ENCODE measurements at regions not wholly inside any gene's neighbourhood (a gene's known extent, or its start where the extent isn't known, plus 50 kb on each side); places are given as distances from the start of the nearest gene placed in this dataset.

DNA sequence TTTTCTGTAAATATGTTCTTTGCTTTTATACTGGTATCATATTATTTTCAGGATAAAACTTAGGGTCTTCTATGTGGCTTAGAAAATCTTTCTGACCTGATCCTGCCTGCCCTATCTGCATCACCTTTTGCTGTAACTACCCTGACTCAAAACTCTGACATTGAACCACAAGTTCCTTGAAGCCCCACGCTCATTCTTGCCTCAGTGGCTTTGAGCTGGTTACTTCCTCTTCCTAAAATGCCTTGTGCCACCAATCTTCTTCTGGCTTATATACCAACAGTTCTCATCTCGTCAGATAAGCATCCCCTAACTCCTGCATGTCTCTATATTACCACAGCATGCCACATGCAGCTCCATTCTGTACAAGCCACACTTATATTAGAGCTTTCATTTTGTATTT lies 84.5 kb upstream of the LRRC7 start:
- Histone ChIP-seq H3K9me3 (ENCODE audit: control insufficient read depth in 4 of 4, insufficient read depth in 3 of 4, low read length in 3 of 4) (no peaks in the 10 kb centered on the region), H3K27ac (ENCODE audit: low read depth in 1 of 2, low read length in 1 of 2) (no peak overlapping the region), H3K27me3 (ENCODE audit: control insufficient read depth in 3 of 3, insufficient read depth in 3 of 3, low read length in 2 of 3) (no peaks in the 10 kb centered on the region), H3K9ac (ENCODE audit: insufficient read depth in 1 of 2, low read length in 2 of 2) (no peak overlapping the region), H3K4me1 (ENCODE audit: control insufficient read depth in 5 of 5, insufficient read depth in 5 of 5, low read length in 5 of 5) (no peaks in the 10 kb centered on the region), H3K4me3 (no peak overlapping the region), H3K36me3 (ENCODE audit: control insufficient read depth in 4 of 4, insufficient read depth in 4 of 4, low read length in 4 of 4) (no peaks in the 10 kb centered on the region)
- WGBS, 2 donors = 33 to 55% methylated on average over 2 of the region's 2 CpGs
- TF ChIP-seq, protein P1, sequence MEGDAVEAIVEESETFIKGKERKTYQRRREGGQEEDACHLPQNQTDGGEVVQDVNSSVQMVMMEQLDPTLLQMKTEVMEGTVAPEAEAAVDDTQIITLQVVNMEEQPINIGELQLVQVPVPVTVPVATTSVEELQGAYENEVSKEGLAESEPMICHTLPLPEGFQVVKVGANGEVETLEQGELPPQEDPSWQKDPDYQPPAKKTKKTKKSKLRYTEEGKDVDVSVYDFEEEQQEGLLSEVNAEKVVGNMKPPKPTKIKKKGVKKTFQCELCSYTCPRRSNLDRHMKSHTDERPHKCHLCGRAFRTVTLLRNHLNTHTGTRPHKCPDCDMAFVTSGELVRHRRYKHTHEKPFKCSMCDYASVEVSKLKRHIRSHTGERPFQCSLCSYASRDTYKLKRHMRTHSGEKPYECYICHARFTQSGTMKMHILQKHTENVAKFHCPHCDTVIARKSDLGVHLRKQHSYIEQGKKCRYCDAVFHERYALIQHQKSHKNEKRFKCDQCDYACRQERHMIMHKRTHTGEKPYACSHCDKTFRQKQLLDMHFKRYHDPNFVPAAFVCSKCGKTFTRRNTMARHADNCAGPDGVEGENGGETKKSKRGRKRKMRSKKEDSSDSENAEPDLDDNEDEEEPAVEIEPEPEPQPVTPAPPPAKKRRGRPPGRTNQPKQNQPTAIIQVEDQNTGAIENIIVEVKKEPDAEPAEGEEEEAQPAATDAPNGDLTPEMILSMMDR (IDR thresholded peaks at IDR 0.05; ENCODE audit: control extremely low read depth, extremely low read depth) = no peak
- DNase-seq = no peak
- no peak for ATAC-seq (ENCODE audit: insufficient read depth, low FRiP score)

DNA sequence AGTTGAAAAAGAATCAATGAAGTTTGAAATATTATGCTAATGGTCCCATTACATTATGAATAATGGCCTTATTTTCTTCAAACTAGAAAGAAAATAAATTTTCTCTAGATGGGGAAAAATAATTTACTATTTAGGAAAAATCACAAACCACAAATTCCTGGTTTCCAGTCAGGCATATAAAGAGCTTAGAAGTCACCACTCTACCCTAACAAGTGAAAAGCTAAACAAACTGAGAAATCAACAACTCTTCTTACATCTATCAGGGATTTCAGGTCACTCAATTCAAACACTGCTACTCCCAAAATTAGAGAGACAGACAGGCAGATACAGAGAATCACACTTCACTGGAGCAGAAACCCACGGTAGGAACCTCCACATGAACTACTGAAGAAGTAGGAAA lies 82.1 kb upstream of the LRRC7 start:
- Histone ChIP-seq H3K4me3 (no peak overlapping the region), H3K9me3 (ENCODE audit: control insufficient read depth in 4 of 4, insufficient read depth in 3 of 4, low read length in 3 of 4) (no peaks in the 10 kb centered on the region), H3K9ac (ENCODE audit: insufficient read depth in 1 of 2, low read length in 2 of 2) (no peak overlapping the region), H3K27me3 (ENCODE audit: control insufficient read depth in 3 of 3, insufficient read depth in 3 of 3, low read length in 2 of 3) (no peaks in the 10 kb centered on the region), H3K4me1 (ENCODE audit: control insufficient read depth in 5 of 5, insufficient read depth in 5 of 5, low read length in 5 of 5) (no peaks in the 10 kb centered on the region), H3K27ac (ENCODE audit: low read depth in 1 of 2, low read length in 1 of 2) (no peak overlapping the region), H3K36me3 (ENCODE audit: control insufficient read depth in 4 of 4, insufficient read depth in 4 of 4, low read length in 4 of 4) (no peaks in the 10 kb centered on the region)
- ATAC-seq (ENCODE audit: insufficient read depth, low FRiP score) = no peak
- TF ChIP-seq, protein P1 (IDR thresholded peaks at IDR 0.05; ENCODE audit: control extremely low read depth, extremely low read depth) = no peak
- 81 to 88% methylated on average over 1 of the region's 1 CpG for WGBS, 2 donors
- DNase-seq = no peak

DNA sequence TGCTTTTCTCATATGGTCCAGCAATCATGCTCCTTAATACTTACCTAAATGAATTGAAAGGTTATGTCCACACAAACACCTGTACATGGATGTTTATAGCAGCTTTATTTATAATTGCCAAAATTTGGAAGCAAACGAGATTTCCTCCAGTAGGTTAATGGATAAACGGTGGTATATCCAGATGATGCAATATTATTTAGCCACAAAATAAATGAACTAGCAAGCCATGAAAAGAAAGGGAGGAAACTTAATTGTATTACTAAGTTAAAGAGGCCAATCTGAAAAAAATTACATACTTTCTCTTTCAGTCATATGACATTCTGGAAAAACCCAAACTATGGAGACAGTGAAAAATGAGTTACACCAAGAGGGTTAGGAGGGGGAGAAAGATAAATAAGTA lies 76.3 kb upstream of the LRRC7 start:
- 72 to 80% methylated on average over 2 of the region's 2 CpGs for WGBS, 2 donors
- H3K4me3 ChIP-seq = no peak overlapping the region
- DNase-seq (no peak), ATAC-seq (ENCODE audit: insufficient read depth, low FRiP score) (no peak)
- no peaks in the 10 kb centered on the region for H3K4me1 ChIP-seq (ENCODE audit: control insufficient read depth in 5 of 5, insufficient read depth in 5 of 5, low read length in 5 of 5)
- no peaks in the 10 kb centered on the region for H3K27me3 ChIP-seq (ENCODE audit: control insufficient read depth in 3 of 3, insufficient read depth in 3 of 3, low read length in 2 of 3)
- H3K27ac ChIP-seq (ENCODE audit: low read depth in 1 of 2, low read length in 1 of 2) = no peak overlapping the region
- H3K36me3 ChIP-seq (ENCODE audit: control insufficient read depth in 4 of 4, insufficient read depth in 4 of 4, low read length in 4 of 4) = no peaks in the 10 kb centered on the region
- H3K9me3 ChIP-seq (ENCODE audit: control insufficient read depth in 4 of 4, insufficient read depth in 3 of 4, low read length in 3 of 4) = no peaks in the 10 kb centered on the region
- no peak overlapping the region for H3K9ac ChIP-seq (ENCODE audit: insufficient read depth in 1 of 2, low read length in 2 of 2)
- TF ChIP-seq, protein P1 (IDR thresholded peaks at IDR 0.05; ENCODE audit: control extremely low read depth, extremely low read depth) = no peak

DNA sequence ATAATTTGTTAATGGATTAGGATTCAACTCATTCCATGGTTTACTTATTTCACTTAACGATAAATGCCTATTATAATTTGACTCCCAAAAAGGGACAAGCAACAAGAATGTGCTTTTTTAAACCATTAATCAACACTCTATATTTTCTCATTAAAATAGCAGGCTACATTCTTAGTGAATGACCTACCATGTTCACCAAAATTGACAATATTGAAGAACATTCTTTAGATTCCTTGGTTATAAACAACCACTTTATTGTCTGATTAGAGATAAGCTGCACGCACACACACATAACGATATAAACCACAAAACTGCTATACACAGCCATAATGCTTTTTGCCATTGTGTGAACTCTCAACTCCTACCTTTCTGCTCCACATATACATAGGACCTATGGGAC lies 75.4 kb upstream of the LRRC7 start:
- no peak overlapping the region for H3K27ac ChIP-seq (ENCODE audit: low read depth in 1 of 2, low read length in 1 of 2)
- no peak for DNase-seq
- 77 to 82% methylated on average over 3 of the region's 3 CpGs for WGBS, 2 donors

More for the DNA sequence above, 75.4 kb upstream of the LRRC7 start:
- TF ChIP-seq, protein P1 (IDR thresholded peaks at IDR 0.05; ENCODE audit: control extremely low read depth, extremely low read depth) = no peak
- Histone ChIP-seq H3K36me3 (ENCODE audit: control insufficient read depth in 4 of 4, insufficient read depth in 4 of 4, low read length in 4 of 4) (no peaks in the 10 kb centered on the region), H3K9ac (ENCODE audit: insufficient read depth in 1 of 2, low read length in 2 of 2) (no peak overlapping the region), H3K4me1 (ENCODE audit: control insufficient read depth in 5 of 5, insufficient read depth in 5 of 5, low read length in 5 of 5) (no peaks in the 10 kb centered on the region), H3K27me3 (ENCODE audit: control insufficient read depth in 3 of 3, insufficient read depth in 3 of 3, low read length in 2 of 3) (no peaks in the 10 kb centered on the region), H3K4me3 (no peak overlapping the region), H3K9me3 (ENCODE audit: control insufficient read depth in 4 of 4, insufficient read depth in 3 of 4, low read length in 3 of 4) (no peaks in the 10 kb centered on the region)
- ATAC-seq (ENCODE audit: insufficient read depth, low FRiP score) = no peak
